HFF-Myc (cell line): ENCODE measurements at regions not wholly inside any gene's neighbourhood (a gene's known extent, or its start where the extent isn't known, plus 50 kb on each side); places are given as distances from the start of the nearest gene placed in this dataset.

Experiments
- DNase-seq: peaks from one replicate; pipeline ENCODE4 v3.0.0-alpha.2; 2011; ENCODE audit warnings: low read depth; ENCODE audit errors: extremely low read depth
- H3K4me3 ChIP-seq: replicated peaks from 2 replicates; pipeline ENCODE4 v1.5.1; 2011; ENCODE audit warnings: low read depth, mild to moderate bottlenecking, control low read depth, low read length
- CTCF ChIP-seq: IDR thresholded peaks from 2 replicates; pipeline ENCODE4 v1.5.1; 2012; ENCODE audit warnings: mild to moderate bottlenecking, low read depth, low read length, control low read depth; ENCODE audit errors: missing control alignments

- TF ChIP-seq CTCF: no peak
- no peak for DNase-seq
- no peak overlapping the region for H3K4me3 ChIP-seq
Measured at GRCh38 chr9:22381170-22381569, 65.5 kb upstream of the DMRTA1 start.

- H3K4me3 ChIP-seq: no peak overlapping the region
- no peak for DNase-seq
- no peak for TF ChIP-seq CTCF
Measured at GRCh38 chr9:22382331-22382730, 64.3 kb upstream of the DMRTA1 start.

- no peak for DNase-seq
- H3K4me3 ChIP-seq: no peak overlapping the region
- TF ChIP-seq CTCF: no peak
Measured at GRCh38 chr9:22383718-22384117, 62.9 kb upstream of the DMRTA1 start.

- TF ChIP-seq CTCF: no peak
- no peak for DNase-seq
- H3K4me3 ChIP-seq: no peak overlapping the region
Measured at GRCh38 chr9:22389271-22389670, 57.4 kb upstream of the DMRTA1 start.

DNA sequence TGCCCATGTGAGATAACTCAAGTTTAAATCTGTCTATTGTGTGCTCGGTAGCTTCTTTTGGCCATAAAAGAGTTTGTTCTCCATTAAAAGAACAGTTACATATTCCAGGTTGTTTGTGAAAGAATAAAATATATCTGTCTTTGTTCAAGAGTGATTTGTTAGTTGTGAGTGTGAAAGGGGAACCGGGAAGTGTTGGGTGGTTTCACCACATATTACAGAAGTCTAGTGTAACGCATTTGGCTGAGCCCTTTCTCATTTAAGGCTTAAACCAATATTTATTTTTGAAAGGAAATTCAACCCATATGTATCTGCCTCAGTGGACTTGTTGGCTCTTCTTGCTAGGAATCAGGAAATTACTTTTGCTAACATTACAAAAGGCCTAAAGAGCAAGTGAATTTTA is 54.1 kb upstream of the DMRTA1 start:
- H3K4me3 ChIP-seq: no peak overlapping the region
- DNase-seq: no peak
- no peak for TF ChIP-seq CTCF

DNA sequence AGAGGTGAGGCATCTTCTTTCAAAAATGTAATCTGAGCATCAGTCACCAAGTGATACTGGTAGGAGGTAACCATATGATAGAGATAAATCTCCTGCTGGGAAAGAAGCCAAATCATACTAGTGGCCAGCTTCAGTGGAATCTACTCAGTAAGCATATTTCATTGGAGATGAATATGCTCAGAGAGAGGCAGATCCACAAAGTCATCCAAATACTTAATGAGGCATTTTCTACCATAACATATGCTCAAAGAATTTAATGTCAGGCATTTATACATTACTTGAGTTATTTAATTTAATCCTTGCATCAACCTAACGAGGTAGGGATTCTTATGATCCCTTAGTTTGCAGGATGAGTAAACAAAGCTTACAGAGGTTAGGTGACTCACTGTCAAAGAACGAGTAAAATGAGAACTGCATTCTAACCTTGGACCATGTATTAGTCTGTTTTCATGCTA is 50.9 kb upstream of the DMRTA1 start:
- DNase-seq: no peak
- H3K4me3 ChIP-seq: no peak overlapping the region
- TF ChIP-seq CTCF: no peak
